IMR-90 (cell line): ENCODE measurements at regions not wholly inside any gene's neighbourhood (a gene's known extent, or its start where the extent isn't known, plus 50 kb on each side); places are given as distances from the start of the nearest gene placed in this dataset.

Experiments
- ATAC-seq: fragments of 200-7000 bp; cut with Tn5 transposase; 2 replicates; pipeline ENCODE4 v1.9.1; 2020; ENCODE audit warnings: low read depth, mild to moderate bottlenecking, moderate library complexity
- BruUV-seq: library from RNA; stranded (reverse); fragments of 400-500 nt; replicated peaks from 2 replicates; lab custom pipeline; 2021; lab: Mats Ljungman, UMichigan
- CTCF ChIA-PET: fragments of 300-600 bp; formaldehyde crosslinking; extraction: SDS; loops from one replicate; lab custom pipeline; 2021; ENCODE audit warnings: antibody characterized with exemption; lab: Yijun Ruan, JAX
- POLR2A ChIA-PET: fragments of 300-600 bp; sonication (Branson Sonifier 250); formaldehyde crosslinking; loops from one replicate; lab custom pipeline; 2022; ENCODE audit warnings: antibody characterized with exemption; ENCODE audit not compliant: unreplicated experiment; lab: Charles Lee
- DNase-seq: peaks from one replicate; pipeline ENCODE4 v3.0.0; 2013
- H2AFZ ChIP-seq: replicated peaks from 2 replicates; pipeline ENCODE3; 2013; ENCODE audit warnings: low read length, mild to moderate bottlenecking; ENCODE audit not compliant: poor library complexity
- H2AK5ac ChIP-seq: 2 replicates; pipeline ENCODE4 v1.6.1; 2013; ENCODE audit warnings: low read depth, low read length, inconsistent platforms
- H2AK9ac ChIP-seq: replicated peaks from 2 replicates; pipeline ENCODE3; 2013; ENCODE audit warnings: mild to moderate bottlenecking, low read depth, low read length, moderate library complexity; ENCODE audit not compliant: poor library complexity
- H2BK120ac ChIP-seq: 2 replicates; pipeline ENCODE4 v1.6.1; 2013; ENCODE audit warnings: low read depth, low read length, inconsistent platforms
- H2BK15ac ChIP-seq: 3 replicates; pipeline ENCODE4 v1.6.1; 2013; ENCODE audit warnings: low read depth, low read length, inconsistent platforms
- H2BK20ac ChIP-seq: 2 replicates; pipeline ENCODE4 v1.6.1; 2013; ENCODE audit warnings: low read depth, mild to moderate bottlenecking, inconsistent platforms, low read length, moderate library complexity
- H2BK5ac ChIP-seq: 2 replicates; pipeline ENCODE4 v1.6.1; 2013; ENCODE audit warnings: mild to moderate bottlenecking, low read depth, low read length, inconsistent platforms; ENCODE audit not compliant: poor library complexity, severe bottlenecking
- H3K14ac ChIP-seq: replicated peaks from 2 replicates; pipeline ENCODE4 v1.6.1; 2013; ENCODE audit warnings: low read depth, low read length, inconsistent platforms
- H3K18ac ChIP-seq: 2 replicates; pipeline ENCODE4 v1.6.1; 2013; ENCODE audit warnings: low read depth, low read length, control low read depth
- H3K23ac ChIP-seq: 2 replicates; pipeline ENCODE4 v1.6.1; 2013; ENCODE audit warnings: low read depth, low read length, inconsistent platforms
- H3K27ac ChIP-seq: 2 replicates; pipeline ENCODE4 v1.5.1; 2013; ENCODE audit warnings: mild to moderate bottlenecking, control low read depth, low read length; ENCODE audit not compliant: insufficient read depth
- H3K27me3 ChIP-seq: 2 replicates; pipeline ENCODE4 v1.6.1; 2013; ENCODE audit warnings: low read length; ENCODE audit not compliant: control insufficient read depth, insufficient read depth
- H3K36me3 ChIP-seq: 2 replicates; pipeline ENCODE4 v1.6.1; 2013; ENCODE audit warnings: low read length, mixed read lengths; ENCODE audit not compliant: control insufficient read depth, insufficient read depth
- H3K4ac ChIP-seq: 2 replicates; pipeline ENCODE4 v1.6.1; 2013; ENCODE audit warnings: low read depth, low read length, inconsistent platforms
- H3K4me1 ChIP-seq: 2 replicates; pipeline ENCODE4 v1.6.1; 2013; ENCODE audit warnings: low read length, mixed read lengths; ENCODE audit not compliant: control insufficient read depth, insufficient read depth
- H3K4me2 ChIP-seq: 2 replicates; pipeline ENCODE4 v1.6.1; 2013; ENCODE audit warnings: low read depth, mild to moderate bottlenecking, control low read depth, low read length, moderate library complexity
- H3K4me3 ChIP-seq: 2 replicates; pipeline ENCODE4 v1.5.1; 2013; ENCODE audit warnings: low read depth, mild to moderate bottlenecking, control low read depth, low read length, moderate library complexity; ENCODE audit not compliant: insufficient read depth
- H3K56ac ChIP-seq: 2 replicates; pipeline ENCODE4 v1.6.1; 2013; ENCODE audit warnings: low read length, inconsistent platforms; ENCODE audit not compliant: insufficient read depth; ENCODE audit errors: extremely low read depth
- H3K79me1 ChIP-seq, 2 experiments: 2 replicates each; pipeline ENCODE4 v1.6.1; 2013; ENCODE audit warnings: low read length in 2 of 2, inconsistent platforms in 1 of 2, low read depth in 1 of 2
- H3K9ac ChIP-seq: 2 replicates; pipeline ENCODE4 v1.6.1; 2013; ENCODE audit warnings: low read depth, low read length, control low read depth
- H3K9me1 ChIP-seq: 2 replicates; pipeline ENCODE4 v1.6.1; 2013; ENCODE audit warnings: low read length, inconsistent platforms; ENCODE audit not compliant: insufficient read depth
- H3K9me3 ChIP-seq: 2 replicates; pipeline ENCODE4 v1.6.1; 2013; ENCODE audit warnings: low read length; ENCODE audit not compliant: control insufficient read depth, insufficient read depth
- H4K20me1 ChIP-seq: 2 replicates; pipeline ENCODE4 v1.6.1; 2013; ENCODE audit warnings: low read length, inconsistent platforms; ENCODE audit not compliant: insufficient read depth
- H4K5ac ChIP-seq: 2 replicates; pipeline ENCODE4 v1.6.1; 2013; ENCODE audit warnings: mild to moderate bottlenecking, low read depth, low read length, control low read depth
- H4K8ac ChIP-seq, 2 experiments: 2 replicates each; pipeline ENCODE4 v1.6.1; 2013; ENCODE audit warnings: low read depth in 2 of 2, low read length in 2 of 2, control low read depth in 1 of 2, inconsistent platforms in 1 of 2
- H4K91ac ChIP-seq: 2 replicates; pipeline ENCODE4 v1.6.1; 2013; ENCODE audit warnings: low read depth, low read length, inconsistent platforms; ENCODE audit not compliant: insufficient read depth
- BHLHE40 ChIP-seq: fragments of 150-350 bp; IDR thresholded peaks from 2 replicates; pipeline ENCODE4 v1.6.1; 2016; ENCODE audit warnings: mild to moderate bottlenecking, low read depth, low read length
- CEBPB ChIP-seq: IDR thresholded peaks from 2 replicates; pipeline ENCODE4 v1.6.1; 2012; ENCODE audit warnings: low read depth, low read length, improper control_type of control experiment
- CHD1 ChIP-seq: IDR thresholded peaks from 2 replicates; pipeline ENCODE4 v1.6.1; 2012; ENCODE audit warnings: low read depth, low read length, improper control_type of control experiment
- FOS ChIP-seq: fragments of 150-350 bp; IDR thresholded peaks from 2 replicates; pipeline ENCODE4 v1.6.1; 2016; ENCODE audit warnings: low read depth, low read length
- MAFK ChIP-seq: IDR thresholded peaks from 2 replicates; pipeline ENCODE4 v1.6.1; 2012; ENCODE audit warnings: low read depth, low read length, improper control_type of control experiment
- MAZ ChIP-seq: IDR thresholded peaks from 2 replicates; pipeline ENCODE4 v1.6.1; 2012; ENCODE audit warnings: low read depth, mild to moderate bottlenecking, low read length, improper control_type of control experiment, moderate library complexity, borderline replicate concordance
- MXI1 ChIP-seq: IDR thresholded peaks from 2 replicates; pipeline ENCODE4 v1.6.1; 2012; ENCODE audit warnings: low read depth, mild to moderate bottlenecking, low read length, moderate library complexity, borderline replicate concordance
- NFE2L2 ChIP-seq: fragments of 150-350 bp; IDR thresholded peaks from 2 replicates; pipeline ENCODE4 v1.6.1; 2016; ENCODE audit warnings: low read depth, mild to moderate bottlenecking, low read length
- POLR2A ChIP-seq: IDR thresholded peaks from 2 replicates; pipeline ENCODE4 v1.6.1; 2012; ENCODE audit warnings: mild to moderate bottlenecking, low read depth, low read length
- RAD21 ChIP-seq: IDR thresholded peaks from 2 replicates; pipeline ENCODE4 v1.6.1; 2012; ENCODE audit warnings: low read length, improper control_type of control experiment
- RCOR1 ChIP-seq: IDR thresholded peaks from 2 replicates; pipeline ENCODE4 v1.6.1; 2012; ENCODE audit warnings: mild to moderate bottlenecking, low read length, improper control_type of control experiment; ENCODE audit not compliant: insufficient replicate concordance
- RFX5 ChIP-seq: IDR thresholded peaks from 2 replicates; pipeline ENCODE4 v1.8.0; 2012; ENCODE audit warnings: low read depth, mild to moderate bottlenecking, low read length, moderate library complexity
- SMC3 ChIP-seq: fragments of 150-350 bp; IDR thresholded peaks from 2 replicates; pipeline ENCODE4 v1.6.1; 2016; ENCODE audit warnings: low read depth, mild to moderate bottlenecking, antibody characterized with exemption, low read length, moderate library complexity
- WGBS, 2 experiments: methylation state at CpG; one replicate each; pipeline versions ENCODE4 v1.1.5 to v1.1.7; 2013; ENCODE audit warnings: missing lambda C conversion rate in 2 of 2; ENCODE audit not compliant: insufficient read length in 1 of 2; ENCODE audit errors: extremely low coverage in 2 of 2; 5-methylcytosine and 5-hydroxymethylcytosine counted together
- dilution Hi-C: fragments of 300-500 bp; cut with HindIII; formaldehyde crosslinking; loops from one replicate; pipeline ENCODE4 v1.14.3; 2018; ENCODE audit warnings: low sequenced_read_pairs; ENCODE audit not compliant: unreplicated experiment
- in situ Hi-C: fragments of 300-500 bp; cut with MboI; formaldehyde crosslinking; loops from 3 replicates; pipeline ENCODE4 v1.14.3; 2019; ENCODE audit warnings: low sequenced_read_pairs, inconsistent platforms, mixed read lengths
- intact Hi-C: fragments of 100-400 bp; cut with micrococcal nuclease; formaldehyde crosslinking; loops from 2 replicates; pipeline ENCODE4 v1.10.0; 2022
- TF ChIP-seq, protein P1 (sequence below): fragments of 150-350 bp; IDR thresholded peaks from 2 replicates; pipeline ENCODE4 v1.6.1; 2017; ENCODE audit warnings: mild to moderate bottlenecking, antibody characterized with exemption, low read length, low read depth
- TF ChIP-seq, protein P2 (sequence below): conservative IDR thresholded peaks from 2 replicates; pipeline ENCODE4 v1.5.1; 2012; ENCODE audit warnings: mild to moderate bottlenecking, low read depth, low read length, improper control_type of control experiment
- TF ChIP-seq, protein P3 (sequence below): fragments of 150-350 bp; IDR thresholded peaks from 2 replicates; pipeline ENCODE4 v1.6.1; 2016; ENCODE audit warnings: low read depth, mild to moderate bottlenecking, low read length, moderate library complexity, borderline replicate concordance

GRCh38 chr6:90952176-90952575 lies 365.3 kb upstream of the MAP3K7 start:
- Histone ChIP-seq H2AFZ (no peak overlapping the region), H3K4me1 (no peaks in the 10 kb centered on the region), H2AK5ac (no peak overlapping the region), H3K79me1 (no peaks in the 10 kb centered on the region), H4K5ac (no peak overlapping the region), H3K56ac (no peak overlapping the region), H3K36me3 (no peaks in the 10 kb centered on the region), H3K4me2 (no peak overlapping the region), H2BK5ac (no peak overlapping the region), H3K14ac (no peak overlapping the region), H3K9ac (no peak overlapping the region), H2BK120ac (no peak overlapping the region), H3K27me3 (no peaks in the 10 kb centered on the region), H3K9me3 (no peaks in the 10 kb centered on the region), H3K27ac (no peak overlapping the region), H3K4ac (no peak overlapping the region), H3K18ac (no peak overlapping the region), H3K4me3 (no peak overlapping the region), H2BK20ac (no peak overlapping the region), H3K9me1 (no peaks in the 10 kb centered on the region), H4K20me1 (no peaks in the 10 kb centered on the region), H4K91ac (no peak overlapping the region), H4K8ac (no peak overlapping the region), H2BK15ac (no peak overlapping the region), H2AK9ac (no peak overlapping the region), H3K23ac (no peak overlapping the region)
- dilution Hi-C loops (no loop called here), intact Hi-C loops (no loop called here), in situ Hi-C loops (no loop called here)
- CTCF ChIA-PET = interaction anchor here (1.0 to 1.2 kb wide), 2 partner anchors 11 kb away, joined by 4 read pairs; no protein-coding TSS in a partner anchor
- DNase-seq (no peak), ATAC-seq (no peak)
- BruUV-seq = no TSS peak
- no peak for TF ChIP-seq CEBPB
- TF ChIP-seq MAZ = no peak
- no peak for TF ChIP-seq MXI1
- TF ChIP-seq, protein P1, sequence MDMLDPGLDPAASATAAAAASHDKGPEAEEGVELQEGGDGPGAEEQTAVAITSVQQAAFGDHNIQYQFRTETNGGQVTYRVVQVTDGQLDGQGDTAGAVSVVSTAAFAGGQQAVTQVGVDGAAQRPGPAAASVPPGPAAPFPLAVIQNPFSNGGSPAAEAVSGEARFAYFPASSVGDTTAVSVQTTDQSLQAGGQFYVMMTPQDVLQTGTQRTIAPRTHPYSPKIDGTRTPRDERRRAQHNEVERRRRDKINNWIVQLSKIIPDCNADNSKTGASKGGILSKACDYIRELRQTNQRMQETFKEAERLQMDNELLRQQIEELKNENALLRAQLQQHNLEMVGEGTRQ = no peak
- no peak for TF ChIP-seq RAD21
- TF ChIP-seq RCOR1 = no peak
- no peak for TF ChIP-seq FOS
- no peak for TF ChIP-seq CHD1
- no peak for TF ChIP-seq SMC3
- TF ChIP-seq BHLHE40 = no peak
- TF ChIP-seq MAFK = no peak
- TF ChIP-seq, protein P2, sequence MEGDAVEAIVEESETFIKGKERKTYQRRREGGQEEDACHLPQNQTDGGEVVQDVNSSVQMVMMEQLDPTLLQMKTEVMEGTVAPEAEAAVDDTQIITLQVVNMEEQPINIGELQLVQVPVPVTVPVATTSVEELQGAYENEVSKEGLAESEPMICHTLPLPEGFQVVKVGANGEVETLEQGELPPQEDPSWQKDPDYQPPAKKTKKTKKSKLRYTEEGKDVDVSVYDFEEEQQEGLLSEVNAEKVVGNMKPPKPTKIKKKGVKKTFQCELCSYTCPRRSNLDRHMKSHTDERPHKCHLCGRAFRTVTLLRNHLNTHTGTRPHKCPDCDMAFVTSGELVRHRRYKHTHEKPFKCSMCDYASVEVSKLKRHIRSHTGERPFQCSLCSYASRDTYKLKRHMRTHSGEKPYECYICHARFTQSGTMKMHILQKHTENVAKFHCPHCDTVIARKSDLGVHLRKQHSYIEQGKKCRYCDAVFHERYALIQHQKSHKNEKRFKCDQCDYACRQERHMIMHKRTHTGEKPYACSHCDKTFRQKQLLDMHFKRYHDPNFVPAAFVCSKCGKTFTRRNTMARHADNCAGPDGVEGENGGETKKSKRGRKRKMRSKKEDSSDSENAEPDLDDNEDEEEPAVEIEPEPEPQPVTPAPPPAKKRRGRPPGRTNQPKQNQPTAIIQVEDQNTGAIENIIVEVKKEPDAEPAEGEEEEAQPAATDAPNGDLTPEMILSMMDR = no peak
- TF ChIP-seq NFE2L2 = no peak
- TF ChIP-seq, protein P3, sequence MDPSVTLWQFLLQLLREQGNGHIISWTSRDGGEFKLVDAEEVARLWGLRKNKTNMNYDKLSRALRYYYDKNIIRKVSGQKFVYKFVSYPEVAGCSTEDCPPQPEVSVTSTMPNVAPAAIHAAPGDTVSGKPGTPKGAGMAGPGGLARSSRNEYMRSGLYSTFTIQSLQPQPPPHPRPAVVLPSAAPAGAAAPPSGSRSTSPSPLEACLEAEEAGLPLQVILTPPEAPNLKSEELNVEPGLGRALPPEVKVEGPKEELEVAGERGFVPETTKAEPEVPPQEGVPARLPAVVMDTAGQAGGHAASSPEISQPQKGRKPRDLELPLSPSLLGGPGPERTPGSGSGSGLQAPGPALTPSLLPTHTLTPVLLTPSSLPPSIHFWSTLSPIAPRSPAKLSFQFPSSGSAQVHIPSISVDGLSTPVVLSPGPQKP = no peak
- TF ChIP-seq POLR2A = no peak
- no peak for TF ChIP-seq RFX5
- POLR2A ChIA-PET = no interaction called here
- no CpG with 5 or more reads among the region's 2 CpGs for WGBS, 2 experiments
